Stimulated activated naive CD8-positive, alpha-beta T cell treated with anti-CD3 and anti-CD28 coated beads, Interleukin-15, Interleukin-2, amounts not matched to agents 100 U/mL and 50 U/mL, for 24 hours (primary cell): ENCODE measurements at regions not wholly inside any gene's neighbourhood (a gene's known extent, or its start where the extent isn't known, plus 50 kb on each side); places are given as distances from the start of the nearest gene placed in this dataset.

Experiments used
- ATAC-seq: fragments of 150-1000 bp; cut with Tn5 transposase; one replicate; pipeline ENCODE4 v1.10.0; 2021
- DNase-seq: peaks from one replicate; pipeline ENCODE4 v3.0.0; 2021

DNA sequence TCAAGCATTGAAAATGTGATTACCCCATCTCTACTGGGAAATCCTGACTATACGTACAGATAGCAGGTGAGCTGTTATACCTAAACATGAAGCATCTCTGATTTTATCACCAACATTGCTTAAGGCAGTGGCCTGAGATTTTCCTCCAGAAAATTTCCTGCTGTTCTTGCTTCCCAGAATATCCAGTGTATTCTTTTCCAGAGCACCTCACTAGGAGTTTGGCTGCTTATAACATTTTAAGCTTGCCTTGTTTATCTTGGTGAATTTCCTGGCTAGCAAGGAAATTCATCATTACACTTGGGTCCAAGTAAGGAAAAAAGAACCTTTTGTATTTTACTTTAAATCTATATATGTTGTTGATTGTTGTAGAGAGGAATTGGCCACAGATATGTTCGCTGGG, 73.0 kb upstream of the CLCN4 start:
- DNase-seq (no peak), ATAC-seq (no peak)

GRCh38 chrX:10085223-10085622, 71.6 kb upstream of the CLCN4 start:
- ATAC-seq (peak; percentile 54), DNase-seq (no peak)

DNA sequence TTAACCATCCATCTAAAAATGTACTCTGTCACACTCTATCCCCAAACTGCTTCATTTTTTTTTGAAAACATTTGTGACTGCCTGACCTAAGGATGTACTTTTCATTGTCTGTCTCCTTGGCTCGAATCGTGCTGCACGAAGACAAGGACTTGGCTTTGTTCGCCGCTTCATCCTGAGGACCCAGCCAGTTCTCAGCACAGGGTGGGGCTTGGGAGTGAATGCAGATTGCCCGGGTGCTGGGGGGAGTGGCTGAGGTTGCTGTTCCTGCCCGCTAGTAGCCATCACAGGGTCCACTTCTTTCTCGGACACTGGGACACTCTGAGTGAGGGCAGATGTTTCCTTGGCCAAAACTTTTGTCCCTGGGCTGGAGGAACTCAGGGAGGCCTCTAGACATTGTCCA, 70.1 kb upstream of the CLCN4 start:
- DNase-seq, result no peak
- ATAC-seq, result no peak

DNA sequence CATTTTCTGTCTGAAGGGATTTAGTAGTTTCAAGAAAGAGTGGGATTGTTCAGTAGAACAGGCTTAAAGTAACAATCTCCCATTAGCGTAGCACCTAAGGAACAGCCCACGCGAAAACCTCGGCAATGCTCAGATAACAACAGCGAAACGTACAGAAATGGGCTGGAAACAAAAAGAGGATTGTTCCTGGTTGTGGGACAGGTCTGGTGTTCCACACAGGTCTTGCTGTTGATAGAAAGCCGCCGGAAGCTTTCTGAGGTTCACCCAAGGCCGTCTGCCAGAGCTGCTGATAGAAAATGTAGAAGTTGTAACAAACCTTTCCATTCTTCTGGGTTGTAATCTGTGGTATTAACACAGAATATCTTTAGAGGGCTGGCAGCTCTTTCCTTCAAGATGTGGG, 69.4 kb upstream of the CLCN4 start:
- DNase-seq (no peak), ATAC-seq (no peak)

- no peak for ATAC-seq
- DNase-seq, result no peak
Measured at GRCh38 chrX:10089378-10089795, 67.4 kb upstream of the CLCN4 start.

DNA sequence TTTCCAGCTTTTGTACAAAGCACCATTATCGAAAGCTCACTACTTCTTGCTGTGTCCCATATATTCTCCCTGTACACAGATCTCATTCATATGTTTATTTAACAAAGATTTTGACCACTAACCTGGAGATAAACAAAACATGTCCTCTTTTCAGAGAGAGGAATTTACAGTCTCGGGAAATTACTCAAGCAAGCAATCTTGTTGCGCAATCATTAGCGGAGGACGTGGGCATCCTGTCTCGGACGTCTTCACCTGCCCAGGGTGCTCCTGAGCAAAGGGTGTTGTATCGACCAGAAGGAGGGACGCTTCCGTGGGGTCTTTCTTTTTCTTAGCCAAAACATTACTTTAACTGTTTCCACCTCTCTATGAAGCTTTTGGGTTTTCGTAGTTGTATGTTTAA, 66.5 kb upstream of the CLCN4 start:
- ATAC-seq (no peak), DNase-seq (no peak)

DNA sequence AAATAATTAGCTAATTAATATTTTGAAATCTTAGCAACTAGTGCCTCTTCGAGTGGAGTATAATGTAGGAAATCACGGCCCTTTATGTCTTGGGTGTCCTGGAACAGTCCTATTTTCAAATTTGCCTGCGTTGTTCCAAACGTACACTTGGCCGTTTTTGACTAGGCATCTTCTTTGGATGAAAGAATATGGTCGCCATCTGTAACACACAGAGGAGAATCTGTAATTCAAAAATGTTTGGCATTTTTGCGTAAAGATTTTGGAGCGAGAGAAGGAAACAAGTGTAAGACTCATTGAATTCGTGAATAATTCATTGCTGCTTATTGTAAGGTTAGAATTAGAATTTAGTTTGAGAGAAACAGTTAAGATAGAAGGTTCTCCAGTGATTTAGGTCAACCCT, 61.5 kb upstream of the CLCN4 start:
- DNase-seq (no peak), ATAC-seq (no peak)

DNA sequence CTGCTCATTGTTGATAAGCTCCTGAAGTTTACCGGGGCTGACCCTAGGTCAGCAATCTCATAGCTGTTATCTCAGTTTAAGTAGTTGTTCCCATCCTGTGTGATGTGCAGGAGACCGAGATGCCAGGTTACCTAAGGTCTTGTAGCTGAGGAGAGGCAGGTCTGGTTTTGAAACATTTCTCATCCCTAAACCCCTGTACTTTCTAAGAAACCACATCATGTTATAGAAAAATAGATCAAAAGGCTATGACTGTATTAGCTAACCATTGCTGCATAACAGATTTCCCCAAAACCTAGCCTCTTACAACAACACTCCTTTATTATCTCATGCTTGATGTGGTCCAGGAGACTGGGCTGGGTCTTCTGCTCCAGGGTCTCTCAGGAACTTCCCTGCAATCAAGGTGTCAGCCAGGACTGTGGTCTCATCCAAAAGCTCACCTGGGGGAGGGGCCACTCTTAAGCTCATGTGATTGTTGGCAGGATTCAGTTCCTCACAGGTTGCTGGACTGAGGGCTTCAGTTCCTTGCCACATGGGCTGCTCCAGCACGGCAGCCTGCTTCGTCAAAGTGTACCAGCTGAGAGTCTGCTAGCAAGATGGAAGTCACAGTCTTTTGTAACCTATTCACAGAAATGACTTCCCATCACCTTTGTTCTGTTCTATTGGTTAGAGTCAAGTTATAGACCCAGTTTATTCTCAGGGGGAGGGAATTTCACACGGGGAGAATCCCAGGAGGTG, 60.9 kb upstream of the CLCN4 start:
- ATAC-seq, result peak; percentile 56
- DNase-seq, result no peak

DNA sequence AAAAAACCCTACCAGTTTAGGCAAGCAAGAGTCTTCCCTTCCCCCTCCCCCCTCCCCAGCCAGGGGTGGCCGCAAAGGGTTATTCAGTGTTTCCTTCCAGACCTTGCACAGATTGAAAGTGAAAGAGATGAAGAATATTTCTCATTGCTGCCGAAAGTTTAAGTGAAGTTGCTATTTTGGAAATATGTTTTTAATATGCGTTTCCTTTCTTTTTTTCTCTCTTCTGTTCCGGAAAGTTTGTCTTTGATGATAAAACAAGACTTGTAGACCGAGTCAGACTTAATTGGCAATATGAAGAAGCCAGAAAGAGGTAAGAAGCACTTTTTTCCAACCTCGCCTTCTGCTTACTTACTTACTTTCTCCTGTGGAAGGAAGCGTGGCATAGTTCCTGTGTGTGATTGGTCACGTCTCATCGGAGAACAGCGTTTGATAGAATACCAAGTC, 58.5 kb upstream of the CLCN4 start:
- peak; percentile 69 for ATAC-seq
- DNase-seq, result peak; percentile 59

DNA sequence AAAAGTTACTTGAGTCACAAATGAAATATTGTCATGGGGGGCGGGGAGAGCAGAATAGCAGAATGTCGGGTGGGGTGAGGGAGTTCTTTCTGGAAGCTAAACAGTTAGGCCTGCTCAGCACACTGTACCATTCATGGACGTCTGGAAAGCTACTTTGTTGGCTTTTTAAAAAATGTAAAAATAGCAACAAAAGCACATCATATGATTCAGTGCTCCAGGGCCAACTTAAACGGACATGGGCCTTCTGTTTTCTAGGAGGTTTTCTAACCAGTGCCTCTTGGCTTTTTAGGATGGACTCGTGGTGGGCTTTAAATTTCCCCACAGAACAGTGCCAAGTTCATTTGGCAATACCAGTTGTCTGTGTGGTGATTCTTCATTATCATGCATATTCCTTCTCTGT, 57.4 kb upstream of the CLCN4 start:
- ATAC-seq, result no peak
- no peak for DNase-seq

DNA sequence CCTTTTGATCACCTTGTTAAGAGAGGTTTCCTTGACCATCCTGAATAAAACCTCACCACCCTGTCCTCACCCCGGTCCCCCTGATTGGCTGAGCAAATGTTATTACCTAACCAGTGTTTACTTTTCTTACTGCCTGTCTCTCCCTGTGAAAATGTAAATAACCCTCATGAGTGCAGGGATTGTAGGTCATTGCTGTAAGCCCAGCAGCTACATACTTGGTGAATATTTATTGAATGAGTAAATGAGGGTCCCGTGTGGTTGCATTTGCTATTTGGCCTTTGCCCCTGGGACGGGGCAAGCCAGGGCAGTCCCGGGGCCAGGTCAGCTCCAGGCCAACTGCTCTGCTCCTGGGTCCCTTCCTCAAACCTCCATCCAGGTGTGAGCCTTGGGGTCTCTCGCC, 55.5 kb upstream of the CLCN4 start:
- ATAC-seq, result no peak
- DNase-seq, result no peak

DNA sequence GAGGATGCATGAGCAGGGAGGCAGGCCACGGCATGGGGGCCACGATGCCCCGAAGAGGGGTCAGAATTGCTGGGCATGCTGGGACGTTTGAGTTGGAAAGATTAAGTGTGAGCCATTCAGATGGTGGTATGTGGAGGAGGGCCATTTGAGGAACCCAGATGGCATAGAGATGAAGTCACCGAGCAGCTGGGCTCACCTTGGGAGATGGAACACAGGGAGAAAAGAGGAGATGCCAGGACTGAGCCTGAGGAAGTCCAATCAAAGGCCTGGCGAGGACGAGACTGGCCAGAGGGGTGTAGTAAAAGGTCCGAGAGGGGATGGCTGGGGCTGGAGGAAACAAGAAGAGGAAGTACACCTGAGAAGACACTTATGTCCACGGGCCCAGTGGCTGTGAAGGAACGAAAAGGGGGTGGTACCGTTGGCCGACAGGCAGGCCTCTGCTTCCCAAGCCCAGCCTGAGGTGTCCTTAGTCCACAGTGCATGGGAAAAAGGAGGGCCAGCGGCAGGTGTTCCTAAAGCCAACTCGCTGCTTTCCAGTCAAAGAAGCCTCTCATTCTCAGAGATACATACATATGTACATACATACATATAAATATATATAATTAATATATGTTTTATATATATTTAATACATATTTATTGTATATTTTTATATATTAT, 54.6 kb upstream of the CLCN4 start:
- DNase-seq (no peak), ATAC-seq (no peak)

- no peak for DNase-seq
- no peak for ATAC-seq
Measured at GRCh38 chrX:10103023-10103422, 53.8 kb upstream of the CLCN4 start.

DNA sequence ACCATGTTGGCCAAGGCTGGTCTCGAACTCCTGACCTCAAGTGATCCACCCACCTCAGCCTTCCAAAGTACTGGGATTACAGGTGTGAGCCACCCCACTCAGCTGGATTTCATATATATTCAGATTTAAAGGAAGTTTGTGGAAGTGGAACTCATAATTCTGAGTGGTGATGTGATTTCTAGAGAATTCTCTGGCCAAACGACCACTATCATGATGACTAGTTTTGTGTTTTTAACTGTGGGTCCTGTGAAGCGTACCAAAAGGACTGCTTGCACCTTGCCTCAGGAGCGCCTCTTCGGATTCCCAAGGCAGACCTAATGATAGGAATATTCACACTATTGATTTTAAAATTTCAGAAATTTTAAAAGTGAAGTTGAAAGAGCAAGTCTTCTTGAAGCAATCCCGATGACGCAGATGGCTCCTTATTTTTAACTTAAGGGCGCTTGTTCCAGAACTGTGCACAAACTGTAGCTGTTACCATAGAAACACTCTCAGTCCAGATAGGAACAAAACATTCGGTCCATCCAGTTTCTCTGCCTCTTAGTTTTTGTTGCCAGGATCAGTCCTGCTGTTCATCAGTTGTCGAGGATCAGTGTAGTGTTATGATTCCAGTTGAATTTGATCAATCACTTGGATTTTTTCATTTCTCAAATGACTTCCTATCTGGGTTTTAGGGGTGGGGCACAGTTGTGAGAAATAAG, 51.7 kb upstream of the CLCN4 start:
- DNase-seq (no peak), ATAC-seq (no peak)

DNA sequence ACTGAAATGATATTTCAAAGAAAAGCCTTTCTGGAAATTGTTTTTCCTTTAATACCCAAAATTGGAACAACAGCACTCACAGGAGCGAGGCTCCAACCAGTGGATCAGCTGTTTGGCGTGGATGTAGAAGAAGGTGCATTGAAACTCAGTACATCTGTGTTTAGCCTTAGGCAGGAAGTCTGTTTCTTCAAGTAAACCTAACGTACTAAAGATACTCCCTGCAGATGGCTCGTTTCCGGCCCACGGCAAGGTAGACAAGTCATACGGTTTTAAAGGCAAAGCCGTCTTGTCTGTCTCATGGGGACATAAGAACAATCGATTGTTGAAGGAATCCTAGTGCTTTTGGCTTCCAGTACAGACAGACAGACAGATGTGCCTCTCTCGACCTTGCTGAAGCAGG, 50.0 kb upstream of the CLCN4 start:
- DNase-seq (peak; percentile 44), ATAC-seq (peak; percentile 36)
